K562 (cell line): ENCODE measurements at regions not wholly inside any gene's neighbourhood (a gene's known extent, or its start where the extent isn't known, plus 50 kb on each side); places are given as distances from the start of the nearest gene placed in this dataset.

Experiments
- ATF7 ChIP-seq: fragments of 450-650 bp; IDR thresholded peaks from 2 replicates; pipeline ENCODE4 v1.7.1; 2014; ENCODE audit warnings: mild to moderate bottlenecking, moderate library complexity
- CHD1 ChIP-seq: fragments of 200-600 bp; sonication (generic); IDR thresholded peaks from one replicate; pipeline ENCODE4 v1.6.1; 2012; ENCODE audit warnings: mild to moderate bottlenecking, moderate library complexity, low read length, inconsistent platforms
- E2F4 ChIP-seq: sonication (generic); formaldehyde crosslinking; IDR thresholded peaks from 2 replicates; pipeline ENCODE4 v1.8.0; 2022; ENCODE audit warnings: mild to moderate bottlenecking, low read depth, missing genetic modification reagents
- E2F6 ChIP-seq, 2 experiments: IDR thresholded peaks; 2 replicates each; pipeline ENCODE4 v1.6.1; 2011; ENCODE audit warnings: borderline replicate concordance in 1 of 2, control low read depth in 1 of 2, low read depth in 1 of 2, low read length in 1 of 2, mild to moderate bottlenecking in 1 of 2, mixed read lengths in 1 of 2, moderate library complexity in 1 of 2; ENCODE audit not compliant: insufficient read depth in 1 of 2, insufficient read length in 1 of 2, poor library complexity in 1 of 2, severe bottlenecking in 1 of 2; ENCODE audit errors: extremely low read depth in 1 of 2
- FOXO4 ChIP-seq: fragments of 450-650 bp; formaldehyde crosslinking; IDR thresholded peaks from 2 replicates; pipeline ENCODE4 v1.4.0; 2020; ENCODE audit warnings: mild to moderate bottlenecking, moderate library complexity
- GMEB1 ChIP-seq: fragments of 250-450 bp; sonication (Bioruptor Pico); IDR thresholded peaks from 2 replicates; pipeline ENCODE4 v1.4.0; 2020; ENCODE audit warnings: mild to moderate bottlenecking
- GTF2E2 ChIP-seq: fragments of 200-800 bp; sonication (Bioruptor generic); IDR thresholded peaks from 2 replicates; pipeline ENCODE4 v1.6.1; 2016; ENCODE audit warnings: missing genetic modification characterization, missing compliant biosample characterization
- MLLT1 ChIP-seq, 2 experiments: fragments of 450-650 bp; IDR thresholded peaks; 2 replicates each; pipeline ENCODE4 v1.6.1; 2016
- TBL1XR1 ChIP-seq, 2 experiments: IDR thresholded peaks; 2 replicates each; pipeline ENCODE4 v1.6.1; 2012; ENCODE audit warnings: improper control_type of control experiment in 2 of 2, low read length in 2 of 2, mild to moderate bottlenecking in 1 of 2
- TCF3 ChIP-seq: sonication (generic); formaldehyde crosslinking; IDR thresholded peaks from 2 replicates; pipeline ENCODE4 v1.4.0; 2020; ENCODE audit warnings: mild to moderate bottlenecking, missing genetic modification reagents
- TOE1 ChIP-seq, 2 experiments: fragments of 450-650 bp in 1 of 2; sonication (generic) in 1 of 2; formaldehyde crosslinking in 1 of 2; IDR thresholded peaks; 2 replicates each; pipeline versions ENCODE4 v1.7.1 to v1.8.0; 2016 to 2022; ENCODE audit warnings: borderline replicate concordance in 2 of 2, mild to moderate bottlenecking in 2 of 2, antibody characterized with exemption in 1 of 2, inconsistent platforms in 1 of 2, low read depth in 1 of 2, missing genetic modification reagents in 1 of 2, moderate library complexity in 1 of 2
- ZKSCAN1 ChIP-seq: fragments of 150-350 bp; IDR thresholded peaks from 2 replicates; pipeline ENCODE4 v1.6.1; 2016; ENCODE audit warnings: low read depth, low read length
- ZNF740 ChIP-seq, 3 experiments: fragments of 200-800 bp in 1 of 3; sonication (Bioruptor generic) in 1 of 3; sonication (generic) in 1 of 3; formaldehyde crosslinking in 1 of 3; IDR thresholded peaks; 2 replicates each; pipeline versions ENCODE4 v1.6.1 to v1.8.0; 2016 to 2022; ENCODE audit warnings: mild to moderate bottlenecking in 2 of 3, missing compliant biosample characterization in 2 of 3, missing genetic modification characterization in 2 of 3, missing genetic modification reagents in 1 of 3

GRCh38 chr17:55567240-55568214, 56.3 kb upstream of the SMIM36 start (continued):
- TF ChIP-seq GMEB1 (CRISPR knock-in tag) (no peak), ATF7 (no peak), GTF2E2 (no peak), MLLT1 (IDR thresholded peaks at IDR 0.05) (no peak), ZNF740 (CRISPR knock-in tag; IDR thresholded peaks at IDR 0.05) (no peak), ZNF740 (tag; IDR thresholded peaks at IDR 0.05) (no peak), E2F6 (IDR thresholded peaks at IDR 0.05; ENCODE audit: borderline replicate concordance in 1 of 2, extremely low read depth in 1 of 2, insufficient read depth in 1 of 2, insufficient read length in 1 of 2, low read depth in 1 of 2, low read length in 1 of 2, poor library complexity in 1 of 2, severe bottlenecking in 1 of 2) (peak in 1 of 2 experiments; percentile 19), TOE1 (IDR thresholded peaks at IDR 0.05; ENCODE audit: borderline replicate concordance) (no peak; the same call in 1 of the 2 replicates), TOE1 (CRISPR knock-in tag; IDR thresholded peaks at IDR 0.05; ENCODE audit: borderline replicate concordance, low read depth) (no peak), CHD1 (no peak), ZKSCAN1 (no peak), TCF3 (CRISPR knock-in tag) (no peak; the same call in 1 of the 2 replicates), E2F4 (CRISPR knock-in tag) (no peak), TBL1XR1 (IDR thresholded peaks at IDR 0.05; ENCODE audit: low read length in 2 of 2) (no peak), FOXO4 (CRISPR knock-in tag) (no peak)
